ENCODE measurements at regions not wholly inside any gene's neighbourhood (a gene's known extent, or its start where the extent isn't known, plus 50 kb on each side); places are given as distances from the start of the nearest gene placed in this dataset.

DNA sequence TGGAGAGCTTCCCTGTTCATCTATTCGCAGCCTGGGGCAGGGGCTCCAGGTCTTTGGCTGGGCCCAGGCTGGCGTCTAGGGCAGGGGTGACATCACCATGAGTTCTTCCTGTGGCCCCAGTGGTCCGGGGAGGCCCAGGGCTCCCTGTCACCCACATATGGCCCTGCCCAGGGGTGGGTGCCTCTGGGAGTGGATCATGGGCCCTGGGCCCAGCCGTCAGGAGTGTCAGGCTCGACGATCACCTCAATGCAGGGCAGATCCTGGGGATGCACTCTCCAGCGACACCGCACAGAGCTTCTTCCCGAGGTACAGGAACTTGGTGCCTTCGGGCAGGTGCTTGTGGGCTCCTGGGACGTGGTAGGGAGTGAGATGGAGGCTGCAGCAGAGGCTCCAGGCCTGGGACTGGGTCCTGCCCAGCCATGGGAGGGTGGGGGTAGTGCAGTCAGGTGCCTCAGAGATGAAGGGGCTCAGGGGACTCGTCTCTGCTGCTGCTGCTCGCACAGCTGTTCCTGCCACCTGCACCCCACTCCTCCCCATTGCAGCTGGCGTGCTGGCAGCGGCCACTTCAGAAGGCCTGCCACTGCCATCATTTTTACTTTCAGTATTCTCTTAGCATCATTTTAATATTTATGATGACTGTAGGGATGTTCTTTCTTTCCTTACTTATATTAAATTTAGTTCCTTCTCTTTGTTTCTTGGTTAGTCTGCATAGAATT, 196.0 kb upstream of the VRK2 start:
- ATAC-seq: no peak

DNA sequence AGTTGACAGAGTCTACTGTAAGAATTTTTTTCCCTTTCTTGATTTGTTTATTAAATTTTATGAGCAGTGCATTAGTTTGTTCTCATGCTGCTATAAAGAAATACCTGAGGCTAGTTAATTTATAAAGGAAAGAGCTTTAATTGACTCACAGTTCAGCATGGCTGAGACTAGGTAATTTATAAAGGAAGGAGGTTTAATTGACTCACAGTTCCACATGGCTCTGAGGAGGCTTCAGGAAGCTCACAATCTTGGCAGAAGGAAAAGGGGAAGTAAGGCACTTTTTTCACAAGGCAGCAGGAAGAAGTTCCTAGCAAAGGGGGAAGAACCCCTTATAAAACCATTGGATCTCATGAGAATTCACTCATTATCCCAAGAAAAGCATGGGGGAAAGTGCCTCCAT, 191.4 kb upstream of the VRK2 start:
- no peak for ATAC-seq

DNA sequence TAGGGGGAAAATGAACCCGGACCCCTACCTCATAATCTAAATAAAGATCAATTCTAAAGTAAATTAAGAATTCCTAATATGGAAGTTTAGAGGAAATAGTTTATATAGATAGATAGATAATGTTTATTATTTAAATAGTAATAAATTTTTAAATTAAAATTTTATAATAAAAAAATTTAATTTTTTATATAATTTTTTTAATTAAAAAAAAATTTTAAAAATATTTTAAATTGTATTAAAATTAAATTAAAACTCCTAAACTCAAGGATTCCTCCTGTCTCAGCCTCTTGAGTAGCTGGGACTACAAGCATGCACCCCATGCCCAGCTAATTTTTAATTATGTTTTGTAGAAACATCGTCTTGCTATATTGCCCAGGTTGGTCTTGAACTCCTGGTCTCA, 186.9 kb upstream of the VRK2 start:
- ATAC-seq: no peak

DNA sequence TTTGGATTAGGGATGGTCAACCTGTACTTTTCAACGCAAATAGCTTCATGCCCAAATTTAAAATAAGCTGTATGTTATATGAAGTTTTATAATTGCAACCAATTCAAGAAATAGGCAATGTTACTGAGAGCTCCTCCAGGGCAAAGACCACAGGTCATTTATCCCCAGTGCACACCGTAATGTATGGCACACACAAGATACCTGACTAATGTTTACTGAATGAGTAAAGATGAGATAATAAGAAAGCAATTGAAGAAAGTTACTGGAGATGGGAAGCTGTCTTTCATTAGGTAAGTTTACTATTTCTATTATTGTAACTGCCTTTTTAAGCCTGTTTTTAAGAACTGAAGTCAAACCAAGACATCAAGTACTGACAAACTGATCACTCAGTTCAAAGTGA, 184.5 kb upstream of the VRK2 start:
- ATAC-seq: no peak

DNA sequence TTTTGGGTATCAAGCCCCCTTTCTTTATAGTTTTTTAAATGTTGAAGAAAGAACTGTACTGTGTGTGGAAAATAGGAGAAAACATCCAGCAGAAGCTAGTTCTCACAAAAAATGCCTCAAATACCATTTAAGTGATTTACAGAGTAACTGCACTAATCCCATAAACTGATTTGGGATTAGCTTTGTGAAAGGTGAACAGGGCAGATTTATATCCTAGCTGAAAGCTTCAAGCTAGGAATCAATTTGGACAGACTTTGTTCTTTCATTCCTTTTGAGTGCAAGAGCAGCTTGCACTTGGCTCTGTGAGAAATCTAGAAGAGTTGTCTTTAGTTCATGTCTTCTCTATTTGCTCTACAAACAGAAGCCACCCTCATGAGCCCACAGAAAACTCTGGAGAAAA, 183.9 kb upstream of the VRK2 start:
- no peak for ATAC-seq

DNA sequence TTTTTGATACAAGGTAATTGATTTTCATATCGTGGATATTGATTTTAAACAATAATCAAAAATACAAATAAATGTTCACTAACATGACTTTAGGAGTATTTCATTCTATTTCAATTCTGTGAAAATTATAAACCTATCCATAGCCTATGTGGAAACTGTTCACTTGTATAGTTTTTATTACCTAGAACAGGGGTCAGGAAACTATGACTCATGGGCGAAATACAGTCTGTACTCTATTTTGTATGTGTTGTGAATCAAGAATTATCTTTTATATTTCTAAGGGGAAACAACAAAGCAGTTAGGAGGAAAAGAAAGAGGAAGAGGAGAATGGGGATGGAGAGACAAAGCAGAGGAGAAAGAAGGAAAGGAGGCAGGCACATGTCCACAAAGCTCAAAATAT, 181.7 kb upstream of the VRK2 start:
- ATAC-seq: no peak

DNA sequence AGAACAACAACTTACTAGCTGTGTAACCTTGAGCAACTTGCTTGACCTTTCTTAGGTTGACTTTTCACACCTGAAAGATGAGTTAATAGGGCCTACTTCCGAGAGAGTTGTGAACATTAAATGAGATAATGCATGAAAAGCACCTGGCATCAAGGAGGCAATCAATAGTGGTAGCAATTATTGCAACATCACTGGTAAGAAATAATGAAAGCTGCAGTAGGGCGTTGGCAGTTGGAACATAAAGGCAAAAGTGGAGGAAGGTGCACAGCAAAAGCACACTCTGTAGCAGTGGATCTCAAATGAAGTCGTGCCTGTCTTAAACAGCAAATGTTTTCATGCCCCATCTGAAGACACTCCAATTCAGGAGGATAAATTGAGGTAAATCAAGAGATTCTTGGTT, 178.9 kb upstream of the VRK2 start:
- ATAC-seq: no peak

DNA sequence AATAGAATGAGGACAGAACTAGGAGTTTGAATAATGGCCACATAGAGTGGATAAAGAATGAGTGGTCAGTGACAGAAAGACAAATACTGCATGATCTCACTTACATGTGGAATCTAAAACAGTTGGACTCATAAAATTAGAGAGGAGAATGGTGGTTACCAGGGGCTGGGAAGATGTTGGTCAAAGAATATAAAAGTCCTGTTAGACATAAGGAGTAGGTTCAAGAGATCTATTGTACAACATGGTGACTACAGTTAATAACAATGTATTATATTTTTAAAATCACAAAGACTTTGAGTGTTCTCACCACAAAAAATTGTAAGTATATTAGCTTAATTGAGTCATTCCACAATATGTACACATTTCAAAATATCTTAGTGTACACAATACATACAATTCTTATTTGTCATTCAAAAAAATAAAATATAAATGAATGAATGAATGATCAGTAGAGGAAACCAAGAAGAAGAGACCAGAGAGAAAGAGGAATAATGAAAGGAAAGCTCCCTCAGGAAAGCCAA, 177.9 kb upstream of the VRK2 start:
- ATAC-seq: no peak

DNA sequence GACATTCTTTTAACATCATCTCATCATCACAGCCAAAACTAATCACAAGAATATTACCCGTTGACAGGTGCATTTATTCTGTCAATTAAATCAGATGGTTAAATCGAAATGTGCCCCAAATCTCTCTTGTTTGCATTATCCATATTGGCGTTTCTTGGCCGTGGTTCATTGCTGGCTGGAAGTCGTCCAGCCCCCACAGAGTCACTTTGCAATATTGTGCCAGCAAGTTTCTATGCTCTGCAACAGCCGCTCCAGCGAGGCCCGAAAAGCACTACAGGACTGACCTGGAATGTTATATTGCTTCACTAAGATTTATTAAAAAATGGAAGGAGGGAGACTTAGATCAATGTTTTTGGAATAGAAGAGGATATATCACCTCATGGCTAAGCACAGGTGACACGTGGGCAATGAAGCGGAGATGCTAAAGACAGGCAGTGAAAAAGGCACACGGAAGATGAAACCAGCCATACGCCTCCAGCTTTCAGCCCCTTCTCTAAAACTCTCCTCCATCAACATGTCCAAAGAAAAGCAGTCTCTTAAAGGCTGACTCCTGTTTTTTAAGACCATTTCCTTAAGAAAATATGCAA, 176.8 kb upstream of the VRK2 start:
- no peak for ATAC-seq

DNA sequence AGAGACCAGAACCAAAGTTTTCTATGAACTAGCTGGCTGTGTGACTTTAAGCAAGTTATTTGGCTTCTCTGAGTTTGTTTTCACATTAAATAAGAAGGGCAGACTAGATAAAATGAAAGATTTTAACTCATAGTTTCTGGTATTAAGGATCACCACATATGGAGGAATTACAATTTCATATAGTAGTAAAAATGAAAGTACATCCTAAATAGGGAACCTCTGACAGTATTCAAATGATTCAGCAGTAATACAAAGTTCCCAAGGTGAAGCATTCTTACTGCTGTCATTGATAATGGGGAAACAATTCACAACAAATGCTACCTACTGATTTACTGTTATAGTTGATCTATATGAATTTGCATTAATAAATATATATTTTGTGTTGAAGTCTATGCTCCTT, 170.3 kb upstream of the VRK2 start:
- no peak for ATAC-seq

DNA sequence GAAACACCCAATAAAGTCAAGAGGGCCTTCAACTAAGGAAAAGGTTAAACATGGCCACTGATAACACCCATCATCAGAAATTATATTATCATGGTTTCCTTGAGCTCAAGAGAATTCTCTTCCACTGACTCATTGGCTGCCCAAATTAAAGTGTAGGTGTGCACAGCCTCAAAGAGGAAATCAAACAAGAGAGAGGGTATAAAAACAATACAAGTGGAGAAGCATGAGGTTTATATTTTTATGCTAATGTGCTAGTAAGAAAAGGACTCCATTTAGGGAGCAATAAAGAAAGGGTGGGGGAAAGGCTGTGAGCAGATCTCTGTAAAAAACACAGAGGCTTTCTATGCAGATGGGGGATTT, 168.8 kb upstream of the VRK2 start:
- no peak for ATAC-seq

DNA sequence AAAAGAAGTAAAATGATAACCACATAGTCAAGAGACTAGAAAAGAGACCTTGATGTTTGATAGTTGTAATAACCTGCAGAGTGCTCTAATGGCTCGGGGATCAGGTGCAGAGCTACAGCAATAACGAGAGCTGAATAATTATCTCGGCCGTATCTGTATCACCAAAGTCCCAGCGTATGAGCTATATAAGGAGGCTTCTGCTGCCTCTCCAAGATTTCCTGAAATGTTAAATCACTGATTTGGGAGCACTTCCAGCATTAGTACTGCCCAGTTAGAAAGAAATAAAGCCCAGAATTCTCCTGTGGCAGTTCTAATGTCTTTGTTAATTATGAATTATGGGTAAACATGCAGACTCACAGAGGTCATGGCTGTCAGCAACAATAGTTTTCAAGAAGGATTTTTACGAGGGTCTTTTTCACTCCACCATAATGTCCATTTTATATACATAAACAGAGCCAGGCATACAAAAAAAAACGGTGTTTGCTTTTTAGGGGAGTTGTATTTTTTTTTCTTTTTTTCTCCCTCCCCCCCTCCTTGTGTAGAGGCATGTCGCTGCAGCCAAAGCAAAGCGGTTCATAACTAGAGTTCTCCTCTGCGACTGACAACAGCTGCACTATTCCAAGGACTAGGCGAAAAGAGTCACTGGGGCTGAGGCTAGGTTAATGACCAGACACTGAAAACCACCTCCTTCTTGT, 168.3 kb upstream of the VRK2 start:
- ATAC-seq: no peak

DNA sequence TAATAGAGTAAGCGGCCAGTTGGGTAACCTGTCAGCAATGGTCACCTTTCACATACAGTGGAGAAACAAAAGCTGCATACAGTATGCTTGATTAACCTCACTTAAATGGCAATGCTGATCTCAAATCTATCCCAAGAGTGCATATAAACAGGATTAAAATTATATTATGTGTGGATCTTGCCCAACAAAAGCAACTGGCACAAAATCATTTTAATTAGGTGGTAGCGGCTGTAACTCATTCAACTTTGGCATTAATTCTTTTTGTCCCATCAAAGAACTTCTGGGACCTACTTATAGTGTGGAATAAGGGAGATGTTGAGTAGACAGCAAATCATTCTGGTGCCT, 167.8 kb upstream of the VRK2 start:
- no peak for ATAC-seq

DNA sequence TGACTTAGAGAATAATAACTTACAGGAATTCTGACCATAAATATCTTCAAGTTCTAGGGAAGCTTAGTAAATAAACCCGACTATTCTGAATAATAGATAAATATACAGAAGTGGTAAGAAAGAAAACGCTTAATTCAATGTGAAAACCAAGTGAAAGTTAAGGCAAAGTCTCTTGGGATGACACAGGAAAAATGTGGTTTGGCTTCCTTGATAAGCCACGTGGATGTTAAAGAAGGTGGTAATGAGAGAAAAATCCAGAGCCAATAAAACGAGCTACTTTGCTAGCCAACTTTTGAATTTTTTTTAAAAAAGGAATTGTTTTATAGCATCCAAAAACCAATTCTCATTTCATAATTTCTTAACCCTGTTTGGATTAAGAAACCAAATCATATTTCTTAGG, 166.2 kb upstream of the VRK2 start:
- ATAC-seq: no peak

DNA sequence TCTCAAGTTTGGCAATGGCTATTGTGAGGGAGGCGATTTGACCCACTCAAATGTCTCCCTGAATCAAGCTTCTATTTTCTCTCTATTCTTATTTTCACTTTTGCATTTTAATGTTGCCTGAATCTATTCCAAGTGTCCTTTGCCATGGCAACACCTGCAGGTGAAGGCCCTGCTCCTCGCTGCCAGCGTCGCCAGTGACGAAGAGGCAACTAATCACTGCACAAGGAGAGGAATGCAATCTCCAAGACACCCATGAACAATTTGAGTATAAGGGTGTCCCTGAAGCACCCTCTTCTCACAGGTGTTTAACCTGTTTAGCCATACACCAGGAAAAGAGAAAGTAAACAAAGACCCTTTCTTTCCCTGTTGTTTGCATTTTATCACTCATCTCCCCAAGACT, 165.6 kb upstream of the VRK2 start:
- no peak for ATAC-seq

DNA sequence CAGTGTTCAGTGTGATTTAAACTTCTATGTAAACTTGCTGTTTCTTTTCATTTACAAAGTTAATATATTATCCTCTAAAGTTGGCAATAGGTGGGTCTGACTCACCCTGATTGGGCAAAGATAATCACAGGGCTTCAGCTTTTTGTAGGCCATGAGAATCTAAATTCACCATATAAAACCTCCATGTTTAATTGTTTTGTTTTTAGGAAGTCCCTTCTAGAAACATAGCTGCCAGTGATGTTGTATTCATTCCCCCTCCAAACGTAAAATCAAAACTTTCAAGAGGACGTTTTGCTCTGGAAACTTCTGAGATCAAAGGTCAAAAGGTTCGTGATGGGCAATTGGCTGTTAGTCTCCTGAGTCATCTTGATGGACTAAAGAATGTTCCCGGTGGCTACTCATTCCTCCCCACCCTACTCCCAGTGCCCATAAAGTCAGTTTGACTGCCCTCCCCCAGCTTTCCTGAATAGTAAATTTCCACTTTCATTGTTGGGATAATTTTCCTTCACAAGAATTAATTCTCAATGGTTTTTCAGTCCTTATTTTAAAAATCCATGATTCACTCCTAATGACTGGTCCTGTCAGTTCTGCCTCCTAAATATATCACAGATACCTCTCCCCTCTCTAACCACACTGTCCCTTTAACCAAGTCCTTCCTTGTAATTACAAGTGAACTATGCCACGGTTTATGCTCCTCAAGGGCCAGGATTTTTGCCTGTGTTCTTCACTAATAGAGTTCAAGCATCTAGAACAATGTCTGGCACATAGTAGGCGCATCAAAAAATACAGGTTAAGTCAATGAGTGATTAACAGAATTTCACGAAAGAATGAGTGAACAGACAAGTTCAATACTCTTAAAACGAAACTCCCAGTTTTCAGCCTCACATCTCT, 164.4 kb upstream of the VRK2 start:
- no peak for ATAC-seq

DNA sequence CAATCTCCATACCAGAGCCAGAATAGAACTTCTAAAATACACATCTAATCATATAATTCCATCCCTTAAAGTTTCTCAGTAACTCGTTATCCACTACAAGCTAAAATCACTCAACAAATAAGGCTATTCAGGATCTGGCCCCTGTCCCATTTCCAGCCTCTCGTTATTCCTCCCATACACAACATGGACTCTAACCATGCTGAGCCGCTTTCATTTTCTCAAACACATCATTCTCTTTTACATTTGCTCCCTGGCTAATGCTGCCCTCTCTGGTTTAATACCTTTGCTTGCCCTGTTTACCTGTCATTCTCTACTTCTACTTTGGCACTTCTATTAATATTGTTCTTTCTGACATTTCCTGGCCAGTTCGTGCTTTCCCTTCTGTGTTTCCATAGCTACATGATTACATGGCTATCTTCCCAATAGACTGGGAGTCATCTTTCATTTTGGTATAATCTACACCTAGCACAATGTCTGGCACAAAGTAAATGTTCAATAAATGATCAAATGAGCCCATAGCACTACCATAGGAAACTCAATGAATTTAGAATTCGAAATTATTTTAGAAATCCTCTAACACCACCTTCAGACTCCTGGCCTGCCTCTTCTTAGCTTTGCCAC, 163.6 kb upstream of the VRK2 start:
- ATAC-seq: no peak

DNA sequence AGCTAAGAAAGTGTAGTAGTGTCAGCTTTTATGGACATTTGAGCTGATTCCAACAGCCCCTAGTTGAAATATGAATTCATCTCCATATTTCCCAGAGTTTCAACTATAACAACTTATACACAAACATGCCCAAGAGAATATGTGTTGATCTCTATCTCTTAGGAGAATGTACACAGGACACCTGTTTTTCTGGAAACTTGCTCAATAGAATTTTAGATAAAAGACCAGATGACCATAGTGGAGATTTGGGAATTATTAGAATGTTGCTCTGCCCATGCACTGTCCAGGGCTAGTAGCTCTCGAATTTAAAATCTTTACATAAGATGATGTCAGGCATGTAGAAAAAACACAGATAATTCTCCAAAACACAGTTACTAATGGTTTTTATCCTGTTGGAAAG, 162.3 kb upstream of the VRK2 start:
- ATAC-seq: no peak

DNA sequence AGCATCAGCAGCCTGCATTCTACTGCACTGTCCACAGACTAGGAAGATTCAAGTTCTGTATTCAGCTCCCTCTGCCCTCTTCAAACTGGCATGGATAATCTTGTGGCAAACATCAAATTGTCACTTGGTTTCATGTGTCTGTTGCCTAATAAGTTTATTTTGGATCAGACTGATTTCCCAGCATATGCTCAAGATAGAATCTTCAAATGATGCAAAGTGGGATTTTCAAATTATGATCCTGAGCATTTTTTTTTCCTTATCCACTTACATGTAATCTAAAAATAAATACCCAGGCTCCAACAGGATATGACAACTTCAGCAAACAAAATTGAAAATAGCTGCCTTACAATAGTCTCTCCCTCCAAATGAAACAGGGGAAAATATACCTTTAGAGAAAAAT, 160.9 kb upstream of the VRK2 start:
- ATAC-seq: no peak

DNA sequence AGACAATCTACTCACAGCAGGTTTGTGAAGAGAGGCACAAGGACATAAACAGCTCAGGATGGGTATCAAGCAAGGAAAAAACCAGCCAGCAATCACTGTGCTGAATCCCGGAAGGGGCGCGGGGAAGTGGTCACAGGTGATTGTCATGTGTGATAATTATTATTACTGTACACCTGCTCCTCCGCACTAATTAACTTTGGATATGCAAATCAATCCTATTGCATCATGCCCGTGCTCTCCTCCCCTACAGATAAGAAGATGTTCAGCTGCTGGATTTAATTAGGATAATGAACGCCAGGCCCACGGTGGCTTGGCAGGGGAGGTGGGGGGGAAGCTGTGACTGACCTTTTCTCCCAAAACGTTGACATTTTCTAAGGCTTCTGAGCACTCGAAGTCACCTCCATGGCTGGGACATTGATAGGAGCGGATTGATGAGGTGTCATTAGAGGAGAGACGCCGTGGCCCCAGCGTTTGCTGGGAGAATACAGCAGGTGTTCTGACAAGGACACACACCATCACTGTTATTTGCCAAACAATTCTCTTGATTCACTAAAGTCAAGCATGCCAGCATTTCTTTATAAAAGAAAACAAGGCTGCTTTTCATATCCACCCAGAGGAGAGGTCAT, 160.3 kb upstream of the VRK2 start:
- no peak for ATAC-seq

DNA sequence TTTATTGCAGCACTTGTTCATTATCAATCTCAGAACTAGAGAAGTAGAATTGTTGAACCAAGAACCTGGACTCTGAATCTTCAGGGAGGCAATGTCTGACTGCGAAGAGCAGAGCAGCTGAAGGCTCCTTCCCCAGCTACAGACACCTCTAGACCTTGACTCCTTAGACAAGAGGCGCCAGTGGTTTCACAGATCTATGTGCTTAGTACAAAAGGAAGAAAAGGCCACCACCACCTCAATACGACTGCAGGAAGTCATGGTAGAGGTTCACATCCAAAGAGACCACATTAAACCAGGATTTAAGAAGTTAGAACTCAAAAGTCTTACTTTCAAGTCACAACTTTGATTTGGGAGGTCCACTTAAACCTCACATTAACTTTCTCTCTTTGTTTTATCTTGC, 158.1 kb upstream of the VRK2 start:
- ATAC-seq: no peak

DNA sequence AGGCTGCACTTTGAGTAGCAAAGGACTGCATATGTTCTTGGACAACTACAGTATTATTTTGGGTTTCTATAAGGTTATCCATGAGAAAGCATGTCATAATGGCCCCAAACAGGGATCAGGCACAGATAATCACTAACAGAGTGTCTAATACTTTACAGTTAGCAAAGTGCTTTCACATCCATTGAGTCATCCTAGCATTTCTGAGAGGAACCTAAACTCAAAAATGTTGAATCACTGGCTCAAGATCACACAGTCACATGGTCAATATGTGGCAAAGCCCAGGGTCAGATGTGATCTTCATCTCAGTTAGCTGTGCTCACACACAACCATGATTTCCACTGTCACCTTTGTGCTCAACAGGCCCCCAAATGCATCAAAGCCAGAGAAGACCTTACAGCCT, 156.1 kb upstream of the VRK2 start:
- no peak for ATAC-seq

All from esophagus mucosa (tissue), 1 donor.